Esophagus squamous epithelium (tissue), 4 donors: ENCODE measurements at regions not wholly inside any gene's neighbourhood (a gene's known extent, or its start where the extent isn't known, plus 50 kb on each side); places are given as distances from the start of the nearest gene placed in this dataset.

Experiments used
- CTCF ChIP-seq, 6 experiments: fragments of 450-650 bp in 4 of 6; fragments of 200-600 bp in 2 of 6; sonication (generic) in 2 of 6; IDR thresholded peaks; one replicate each; pipeline ENCODE4 v1.5.1; 2016 to 2019; ENCODE audit warnings: antibody characterized with exemption in 6 of 6, mild to moderate bottlenecking in 4 of 6, moderate library complexity in 4 of 6
- POLR2A ChIP-seq, 4 donors: fragments of 450-650 bp; IDR thresholded peaks; one replicate each; pipeline ENCODE4 v1.6.1; 2017; ENCODE audit warnings: antibody characterized with exemption in 4 of 4, mild to moderate bottlenecking in 4 of 4, moderate library complexity in 3 of 4

GRCh38 chr1:98490099-98490498 lies 171.4 kb upstream of the SNX7 start:
- TF ChIP-seq CTCF (IDR thresholded peaks at IDR 0.05): no peak
- no peak for TF ChIP-seq POLR2A (IDR thresholded peaks at IDR 0.05)
